GM12874 (cell line): ENCODE measurements at regions not wholly inside any gene's neighbourhood (a gene's known extent, or its start where the extent isn't known, plus 50 kb on each side); places are given as distances from the start of the nearest gene placed in this dataset.

Experiments used
- TF ChIP-seq, protein P1 (sequence below): IDR thresholded peaks from 2 replicates; pipeline ENCODE4 v1.5.1; 2011; ENCODE audit warnings: low read depth, mild to moderate bottlenecking, control low read depth, low read length, moderate library complexity; ENCODE audit not compliant: insufficient read depth

DNA sequence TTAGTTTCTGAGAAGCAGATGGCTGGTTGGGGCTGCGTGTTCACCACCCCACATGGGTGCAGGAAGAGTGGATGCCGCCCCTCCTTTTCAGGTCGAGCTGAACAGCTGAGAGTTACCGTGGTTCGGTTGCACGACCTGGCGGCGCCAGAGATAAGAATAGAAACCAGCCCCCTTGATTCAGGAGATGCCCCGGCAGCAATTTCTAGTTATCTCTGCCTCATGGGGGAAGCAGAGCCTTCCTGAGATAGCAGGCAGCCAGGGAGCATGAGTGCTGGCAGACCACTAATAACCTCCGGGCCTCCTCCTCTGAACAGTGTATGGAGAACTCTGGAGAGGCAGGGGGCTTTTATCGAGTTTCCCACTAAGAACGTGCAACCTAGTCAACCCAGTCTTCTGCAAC, 177.8 kb downstream of the NSG2 start:
- TF ChIP-seq, protein P1, sequence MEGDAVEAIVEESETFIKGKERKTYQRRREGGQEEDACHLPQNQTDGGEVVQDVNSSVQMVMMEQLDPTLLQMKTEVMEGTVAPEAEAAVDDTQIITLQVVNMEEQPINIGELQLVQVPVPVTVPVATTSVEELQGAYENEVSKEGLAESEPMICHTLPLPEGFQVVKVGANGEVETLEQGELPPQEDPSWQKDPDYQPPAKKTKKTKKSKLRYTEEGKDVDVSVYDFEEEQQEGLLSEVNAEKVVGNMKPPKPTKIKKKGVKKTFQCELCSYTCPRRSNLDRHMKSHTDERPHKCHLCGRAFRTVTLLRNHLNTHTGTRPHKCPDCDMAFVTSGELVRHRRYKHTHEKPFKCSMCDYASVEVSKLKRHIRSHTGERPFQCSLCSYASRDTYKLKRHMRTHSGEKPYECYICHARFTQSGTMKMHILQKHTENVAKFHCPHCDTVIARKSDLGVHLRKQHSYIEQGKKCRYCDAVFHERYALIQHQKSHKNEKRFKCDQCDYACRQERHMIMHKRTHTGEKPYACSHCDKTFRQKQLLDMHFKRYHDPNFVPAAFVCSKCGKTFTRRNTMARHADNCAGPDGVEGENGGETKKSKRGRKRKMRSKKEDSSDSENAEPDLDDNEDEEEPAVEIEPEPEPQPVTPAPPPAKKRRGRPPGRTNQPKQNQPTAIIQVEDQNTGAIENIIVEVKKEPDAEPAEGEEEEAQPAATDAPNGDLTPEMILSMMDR: no peak

DNA sequence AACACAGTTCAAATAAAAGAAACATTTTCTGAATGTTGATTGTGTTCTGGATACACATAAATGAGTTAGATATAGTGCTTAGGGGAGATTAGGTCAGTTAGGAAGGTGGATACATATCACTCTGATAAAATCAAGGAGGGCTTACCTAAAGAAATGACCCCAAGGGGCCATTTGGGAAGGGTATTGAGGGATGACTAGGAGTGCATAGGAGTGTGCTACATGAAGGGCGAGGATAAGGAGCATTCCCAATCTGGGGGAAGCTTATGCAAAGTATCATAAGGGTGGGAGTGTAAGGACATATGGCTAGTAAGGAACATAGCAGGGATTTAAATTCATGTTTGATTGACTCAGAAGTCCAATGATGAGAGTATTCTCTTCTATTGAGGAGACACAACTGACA, 183.6 kb downstream of the NSG2 start:
- TF ChIP-seq, protein P1: no peak

DNA sequence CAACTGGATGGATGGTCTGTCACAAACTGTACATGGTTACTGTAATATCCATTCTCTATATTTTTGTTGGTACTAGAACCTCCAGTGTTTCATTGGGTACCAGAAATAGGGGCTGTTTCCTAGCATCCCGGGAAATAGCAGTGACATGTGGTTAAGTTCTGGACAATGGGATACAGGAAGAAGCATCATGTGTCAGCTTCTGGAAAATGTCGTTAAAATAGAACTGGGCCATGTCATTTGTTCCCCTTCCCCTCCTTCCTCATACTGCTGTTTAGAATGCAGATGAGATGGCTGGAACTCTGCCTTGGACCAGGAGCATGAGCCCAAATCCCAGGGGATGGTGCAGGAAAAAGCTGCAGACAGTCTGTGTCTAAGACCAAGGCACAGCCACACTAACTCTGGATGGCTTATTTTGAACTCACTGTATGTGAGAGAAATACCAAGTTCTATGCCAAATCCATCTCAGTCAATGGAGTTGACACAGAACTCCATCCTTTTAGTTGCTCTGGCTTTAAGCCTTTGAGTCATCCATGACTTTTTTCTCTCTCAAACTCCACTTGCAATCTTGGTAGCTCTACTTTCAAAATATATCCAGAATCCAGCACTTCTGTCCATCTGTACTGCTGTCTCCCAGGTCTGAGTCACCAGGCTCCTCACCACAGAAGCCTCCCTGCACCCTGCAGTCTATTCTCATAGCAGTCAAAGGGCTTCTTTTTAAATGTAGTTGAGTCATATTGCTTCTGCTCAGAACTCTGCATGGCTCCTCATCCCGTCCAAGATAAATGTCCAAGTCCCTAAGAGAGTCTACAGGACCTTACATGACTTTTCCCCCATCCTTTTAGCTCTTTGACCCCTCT, 184.2 kb downstream of the NSG2 start:
- TF ChIP-seq, protein P1: no peak

DNA sequence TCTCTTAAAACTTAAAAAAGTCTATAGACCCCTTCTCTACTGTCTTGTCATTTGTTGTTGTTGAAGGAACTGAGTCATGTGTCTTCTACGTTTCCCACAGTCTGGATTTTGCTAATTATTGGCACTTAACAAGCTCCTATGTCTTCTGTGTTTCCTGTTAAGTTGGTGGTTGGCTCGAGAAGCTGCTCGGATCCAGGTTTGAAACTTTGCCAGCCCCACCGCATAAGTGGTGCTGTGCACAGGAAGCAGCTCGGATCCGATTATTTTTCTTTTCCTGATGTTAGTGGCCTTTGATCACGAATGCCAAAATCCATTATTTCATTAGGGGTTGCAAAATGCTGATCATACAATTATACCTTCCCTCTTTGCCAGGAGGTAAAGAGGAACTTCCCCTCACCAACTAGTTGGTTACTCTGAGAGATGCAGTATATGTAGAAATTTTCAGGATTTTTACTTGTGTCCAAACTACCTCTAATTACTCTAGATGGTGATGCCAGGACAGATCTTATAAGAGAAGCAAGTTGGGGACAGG, 186.5 kb downstream of the NSG2 start:
- TF ChIP-seq, protein P1: no peak

DNA sequence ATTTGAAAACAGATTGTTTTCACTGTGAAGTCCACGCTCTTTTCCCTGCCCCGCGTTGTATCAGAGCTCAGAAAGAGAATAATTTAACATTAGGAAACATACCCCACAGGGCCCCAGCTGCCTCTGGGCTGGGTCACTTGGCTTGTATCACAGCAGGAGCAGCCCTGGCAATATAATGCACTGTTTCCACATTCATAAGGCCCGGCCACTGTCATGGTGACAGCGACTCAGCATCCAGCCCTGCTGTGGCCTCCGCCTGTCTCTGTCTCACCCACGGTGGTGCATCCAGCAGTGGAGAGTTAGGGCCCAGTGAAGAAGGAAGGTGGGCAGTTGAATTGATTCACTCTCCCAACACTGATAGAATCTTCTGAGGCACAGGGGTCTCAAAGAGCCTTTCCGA, 188.9 kb downstream of the NSG2 start:
- TF ChIP-seq, protein P1: no peak

DNA sequence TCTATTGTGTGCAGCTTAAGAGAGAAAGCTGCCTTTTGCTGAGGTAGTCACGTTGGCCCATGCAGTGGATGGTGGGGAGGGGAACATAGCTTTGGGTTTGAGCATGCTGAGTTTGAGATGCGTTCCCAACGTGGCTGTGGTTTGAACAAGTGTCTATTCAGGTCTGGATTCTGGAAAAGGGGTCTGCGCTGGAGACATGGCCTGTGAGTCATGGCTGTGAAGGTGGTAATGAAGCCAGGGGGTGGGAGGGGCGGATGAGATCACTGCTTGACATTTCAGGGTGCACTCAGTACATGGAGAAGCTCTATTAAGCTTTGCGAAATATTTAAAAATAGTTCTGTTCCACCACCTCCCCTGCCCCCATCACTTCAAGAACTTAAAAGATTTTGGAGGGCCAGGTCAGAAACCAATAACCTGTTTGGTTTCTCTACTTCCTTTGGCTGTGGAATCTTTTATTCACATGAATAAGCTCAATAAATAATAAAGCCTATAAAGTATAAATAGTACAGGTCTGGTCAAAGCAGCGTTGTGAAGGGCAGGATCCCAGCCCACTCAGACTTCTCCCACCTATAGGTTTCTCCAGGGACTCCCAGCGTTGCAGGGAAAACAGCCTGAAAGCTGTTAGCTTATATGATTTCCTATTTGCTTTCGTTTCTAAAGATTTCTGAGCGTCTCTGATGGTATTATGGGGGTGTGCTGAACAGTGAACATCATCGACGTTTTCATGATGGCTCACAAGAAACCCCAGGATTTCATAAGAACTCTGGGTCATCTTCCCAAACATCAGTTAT, 189.9 kb downstream of the NSG2 start:
- TF ChIP-seq, protein P1: no peak

DNA sequence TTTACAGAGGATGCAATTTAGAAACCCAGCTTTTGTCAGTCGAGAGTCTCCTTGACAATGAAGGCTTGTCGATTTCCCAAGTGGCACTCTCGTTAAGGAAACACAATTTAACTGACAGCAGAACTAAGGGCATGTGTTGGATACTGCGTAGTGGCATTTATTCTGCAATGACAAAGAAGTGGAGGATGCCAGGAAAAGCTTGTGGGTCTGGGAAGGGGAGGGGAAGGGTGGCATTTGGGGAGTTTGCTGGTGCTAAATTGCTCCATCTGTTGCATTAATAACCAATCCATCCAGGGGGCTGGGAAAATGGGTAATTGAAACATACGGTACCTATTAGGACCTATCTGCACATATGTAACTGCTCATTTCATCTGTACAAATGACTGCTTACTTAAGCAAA, 190.6 kb downstream of the NSG2 start:
- TF ChIP-seq, protein P1: no peak
